IMR-90 (cell line): ENCODE measurements at regions not wholly inside any gene's neighbourhood (a gene's known extent, or its start where the extent isn't known, plus 50 kb on each side); places are given as distances from the start of the nearest gene placed in this dataset.

Source experiments
- BHLHE40 ChIP-seq: fragments of 150-350 bp; IDR thresholded peaks from 2 replicates; pipeline ENCODE4 v1.6.1; 2016; ENCODE audit warnings: mild to moderate bottlenecking, low read depth, low read length
- CEBPB ChIP-seq: IDR thresholded peaks from 2 replicates; pipeline ENCODE4 v1.6.1; 2012; ENCODE audit warnings: low read depth, low read length, improper control_type of control experiment
- CHD1 ChIP-seq: IDR thresholded peaks from 2 replicates; pipeline ENCODE4 v1.6.1; 2012; ENCODE audit warnings: low read depth, low read length, improper control_type of control experiment
- FOS ChIP-seq: fragments of 150-350 bp; IDR thresholded peaks from 2 replicates; pipeline ENCODE4 v1.6.1; 2016; ENCODE audit warnings: low read depth, low read length
- MAFK ChIP-seq: IDR thresholded peaks from 2 replicates; pipeline ENCODE4 v1.6.1; 2012; ENCODE audit warnings: low read depth, low read length, improper control_type of control experiment
- MXI1 ChIP-seq: IDR thresholded peaks from 2 replicates; pipeline ENCODE4 v1.6.1; 2012; ENCODE audit warnings: low read depth, mild to moderate bottlenecking, low read length, moderate library complexity, borderline replicate concordance
- POLR2A ChIP-seq: IDR thresholded peaks from 2 replicates; pipeline ENCODE4 v1.6.1; 2012; ENCODE audit warnings: mild to moderate bottlenecking, low read depth, low read length
- RAD21 ChIP-seq: IDR thresholded peaks from 2 replicates; pipeline ENCODE4 v1.6.1; 2012; ENCODE audit warnings: low read length, improper control_type of control experiment
- RCOR1 ChIP-seq: IDR thresholded peaks from 2 replicates; pipeline ENCODE4 v1.6.1; 2012; ENCODE audit warnings: mild to moderate bottlenecking, low read length, improper control_type of control experiment; ENCODE audit not compliant: insufficient replicate concordance
- RFX5 ChIP-seq: IDR thresholded peaks from 2 replicates; pipeline ENCODE4 v1.8.0; 2012; ENCODE audit warnings: low read depth, mild to moderate bottlenecking, low read length, moderate library complexity
- SMC3 ChIP-seq: fragments of 150-350 bp; IDR thresholded peaks from 2 replicates; pipeline ENCODE4 v1.6.1; 2016; ENCODE audit warnings: low read depth, mild to moderate bottlenecking, antibody characterized with exemption, low read length, moderate library complexity
- TF ChIP-seq, protein P1 (sequence below): conservative IDR thresholded peaks from 2 replicates; pipeline ENCODE4 v1.5.1; 2012; ENCODE audit warnings: mild to moderate bottlenecking, low read depth, low read length, improper control_type of control experiment
- TF ChIP-seq, protein P2 (sequence below): fragments of 150-350 bp; IDR thresholded peaks from 2 replicates; pipeline ENCODE4 v1.6.1; 2017; ENCODE audit warnings: mild to moderate bottlenecking, antibody characterized with exemption, low read length, low read depth

DNA sequence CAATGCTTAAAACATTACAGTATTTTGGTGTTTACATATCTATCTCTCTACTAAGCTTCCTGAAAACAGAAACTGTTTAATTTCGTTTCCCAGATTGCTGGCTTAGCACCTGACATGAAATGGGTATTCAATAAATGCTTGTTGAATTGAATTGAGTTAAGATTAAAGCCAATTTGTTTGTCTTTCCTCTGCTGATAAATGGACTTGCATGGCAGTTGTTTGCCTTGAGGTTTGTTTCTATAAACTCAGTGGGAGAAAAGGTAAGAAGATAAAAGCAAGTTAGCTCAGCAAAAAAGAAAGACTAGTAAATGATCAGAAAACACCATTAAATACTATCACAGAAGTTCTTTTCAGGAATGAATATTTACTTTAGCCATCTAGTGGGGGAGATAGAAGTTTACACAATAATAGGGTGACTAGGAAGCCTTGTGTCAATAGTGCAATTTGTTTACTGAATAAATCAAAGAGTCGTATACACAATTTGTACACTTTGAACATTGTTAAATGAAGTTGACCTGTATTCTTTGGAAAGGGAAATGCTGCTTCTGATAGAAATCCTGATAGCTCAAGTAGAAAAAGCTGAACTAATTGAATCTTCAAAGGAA, 754.5 kb upstream of the FAM98A start:
- TF ChIP-seq FOS (no peak), POLR2A (no peak), RFX5 (no peak), RAD21 (no peak), CHD1 (no peak), MXI1 (no peak), MAFK (no peak), SMC3 (no peak), CEBPB (no peak), BHLHE40 (no peak), RCOR1 (no peak)
- TF ChIP-seq, protein P1, sequence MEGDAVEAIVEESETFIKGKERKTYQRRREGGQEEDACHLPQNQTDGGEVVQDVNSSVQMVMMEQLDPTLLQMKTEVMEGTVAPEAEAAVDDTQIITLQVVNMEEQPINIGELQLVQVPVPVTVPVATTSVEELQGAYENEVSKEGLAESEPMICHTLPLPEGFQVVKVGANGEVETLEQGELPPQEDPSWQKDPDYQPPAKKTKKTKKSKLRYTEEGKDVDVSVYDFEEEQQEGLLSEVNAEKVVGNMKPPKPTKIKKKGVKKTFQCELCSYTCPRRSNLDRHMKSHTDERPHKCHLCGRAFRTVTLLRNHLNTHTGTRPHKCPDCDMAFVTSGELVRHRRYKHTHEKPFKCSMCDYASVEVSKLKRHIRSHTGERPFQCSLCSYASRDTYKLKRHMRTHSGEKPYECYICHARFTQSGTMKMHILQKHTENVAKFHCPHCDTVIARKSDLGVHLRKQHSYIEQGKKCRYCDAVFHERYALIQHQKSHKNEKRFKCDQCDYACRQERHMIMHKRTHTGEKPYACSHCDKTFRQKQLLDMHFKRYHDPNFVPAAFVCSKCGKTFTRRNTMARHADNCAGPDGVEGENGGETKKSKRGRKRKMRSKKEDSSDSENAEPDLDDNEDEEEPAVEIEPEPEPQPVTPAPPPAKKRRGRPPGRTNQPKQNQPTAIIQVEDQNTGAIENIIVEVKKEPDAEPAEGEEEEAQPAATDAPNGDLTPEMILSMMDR, result no peak
- TF ChIP-seq, protein P2, sequence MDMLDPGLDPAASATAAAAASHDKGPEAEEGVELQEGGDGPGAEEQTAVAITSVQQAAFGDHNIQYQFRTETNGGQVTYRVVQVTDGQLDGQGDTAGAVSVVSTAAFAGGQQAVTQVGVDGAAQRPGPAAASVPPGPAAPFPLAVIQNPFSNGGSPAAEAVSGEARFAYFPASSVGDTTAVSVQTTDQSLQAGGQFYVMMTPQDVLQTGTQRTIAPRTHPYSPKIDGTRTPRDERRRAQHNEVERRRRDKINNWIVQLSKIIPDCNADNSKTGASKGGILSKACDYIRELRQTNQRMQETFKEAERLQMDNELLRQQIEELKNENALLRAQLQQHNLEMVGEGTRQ, result no peak
